Mesenchymal stem cell (in vitro differentiated cells and primary cell): ENCODE measurements at regions not wholly inside any gene's neighbourhood (a gene's known extent, or its start where the extent isn't known, plus 50 kb on each side); places are given as distances from the start of the nearest gene placed in this dataset.

Experiments used
- DNase-seq: peaks from one replicate; pipeline ENCODE4 v3.0.0-alpha.2; 2013
- H2AFZ ChIP-seq: one replicate; pipeline ENCODE4 v1.6.1; 2013; ENCODE audit warnings: low read depth, mild to moderate bottlenecking, control low read depth, inconsistent platforms, low read length, moderate library complexity
- H2AK5ac ChIP-seq: 2 replicates; pipeline ENCODE4 v1.6.1; 2013; ENCODE audit warnings: low read length, moderate library complexity, mild to moderate bottlenecking, inconsistent platforms; ENCODE audit not compliant: severe bottlenecking
- H2BK120ac ChIP-seq: one replicate; pipeline ENCODE4 v1.6.1; 2013; ENCODE audit warnings: low read depth, mild to moderate bottlenecking, inconsistent platforms, low read length, moderate library complexity
- H2BK12ac ChIP-seq, 2 experiments: one replicate each; pipeline ENCODE4 v1.6.1; 2013; ENCODE audit warnings: inconsistent platforms in 2 of 2, low read length in 2 of 2, mild to moderate bottlenecking in 2 of 2, moderate library complexity in 2 of 2, control low read depth in 1 of 2
- H2BK15ac ChIP-seq: one replicate; pipeline ENCODE4 v1.6.1; 2013; ENCODE audit warnings: mild to moderate bottlenecking, low read depth, inconsistent platforms; ENCODE audit not compliant: poor library complexity, severe bottlenecking
- H2BK5ac ChIP-seq: 2 replicates; pipeline ENCODE4 v1.6.1; 2013; ENCODE audit warnings: low read depth, mild to moderate bottlenecking, low read length, control low read depth, inconsistent platforms; ENCODE audit not compliant: poor library complexity, severe bottlenecking
- H3K14ac ChIP-seq, 2 experiments: one replicate each; pipeline ENCODE4 v1.6.1; 2013; ENCODE audit warnings: inconsistent platforms in 2 of 2, low read length in 2 of 2, control low read depth in 1 of 2, mild to moderate bottlenecking in 1 of 2, moderate library complexity in 1 of 2
- H3K18ac ChIP-seq, 2 experiments: one replicate each; pipeline ENCODE4 v1.6.1; 2013; ENCODE audit warnings: inconsistent platforms in 2 of 2, low read length in 2 of 2, control low read depth in 1 of 2, low read depth in 1 of 2, mild to moderate bottlenecking in 1 of 2
- H3K23ac ChIP-seq, 2 experiments: one replicate each; pipeline ENCODE4 v1.6.1; 2013; ENCODE audit warnings: inconsistent platforms in 2 of 2, low read length in 2 of 2, mild to moderate bottlenecking in 2 of 2, moderate library complexity in 2 of 2, control low read depth in 1 of 2
- H3K27ac ChIP-seq: 2 replicates; pipeline ENCODE4 v1.5.1; 2013; ENCODE audit warnings: mild to moderate bottlenecking, moderate library complexity, low read length, control low read depth, inconsistent platforms; ENCODE audit not compliant: poor library complexity, severe bottlenecking
- H3K27me3 ChIP-seq, 2 experiments: 2 replicates each; pipeline versions ENCODE4 v1.6.1 to v1.7.0; 2013; ENCODE audit warnings: low read length in 2 of 2, mild to moderate bottlenecking in 2 of 2, moderate library complexity in 2 of 2, control low read depth in 1 of 2, inconsistent platforms in 1 of 2; ENCODE audit not compliant: control insufficient read depth in 1 of 2, insufficient read depth in 1 of 2
- H3K36me3 ChIP-seq, 2 experiments: 2 replicates each; pipeline versions ENCODE4 v1.6.1 to v1.7.0; 2013; ENCODE audit warnings: low read length in 2 of 2, control low read depth in 1 of 2, inconsistent platforms in 1 of 2, low read depth in 1 of 2, mild to moderate bottlenecking in 1 of 2; ENCODE audit not compliant: insufficient read depth in 2 of 2, control insufficient read depth in 1 of 2
- H3K4ac ChIP-seq, 2 experiments: one replicate each; pipeline ENCODE4 v1.6.1; 2013; ENCODE audit warnings: inconsistent platforms in 2 of 2, low read length in 2 of 2, mild to moderate bottlenecking in 2 of 2, moderate library complexity in 2 of 2, control low read depth in 1 of 2, low read depth in 1 of 2
- H3K4me1 ChIP-seq: 2 replicates; pipeline ENCODE4 v1.6.1; 2013; ENCODE audit warnings: low read depth, low read length, control low read depth; ENCODE audit not compliant: control insufficient read depth, insufficient read depth
- H3K4me2 ChIP-seq: 2 replicates; pipeline ENCODE4 v1.6.1; 2013; ENCODE audit warnings: low read length, mild to moderate bottlenecking, inconsistent platforms; ENCODE audit not compliant: poor library complexity, severe bottlenecking
- H3K4me3 ChIP-seq, 2 experiments: 2 replicates each; pipeline versions ENCODE4 v1.5.1 to v1.7.0; 2013; ENCODE audit warnings: low read length in 2 of 2, mild to moderate bottlenecking in 2 of 2, control low read depth in 1 of 2, low read depth in 1 of 2; ENCODE audit not compliant: insufficient read depth in 1 of 2
- H3K79me1 ChIP-seq: replicated peaks from 2 replicates; pipeline ENCODE4 v1.6.1; 2013; ENCODE audit warnings: mild to moderate bottlenecking, control low read depth, low read length, inconsistent platforms; ENCODE audit not compliant: poor library complexity, severe bottlenecking
- H3K9ac ChIP-seq: 2 replicates; pipeline ENCODE4 v1.7.0; 2013; ENCODE audit warnings: mild to moderate bottlenecking, low read length, moderate library complexity
- H3K9me3 ChIP-seq: 2 replicates; pipeline ENCODE4 v1.7.0; 2013; ENCODE audit warnings: mild to moderate bottlenecking, low read length; ENCODE audit not compliant: control insufficient read depth
- H4K8ac ChIP-seq: one replicate; pipeline ENCODE4 v1.6.1; 2013; ENCODE audit warnings: inconsistent platforms, mild to moderate bottlenecking, low read length, moderate library complexity
- H4K91ac ChIP-seq: one replicate; pipeline ENCODE4 v1.6.1; 2013; ENCODE audit warnings: mild to moderate bottlenecking, low read length, inconsistent platforms
- WGBS: methylation state at CpG from one replicate; pipeline ENCODE4 v1.1.7; 2013; ENCODE audit warnings: mixed read lengths; 5-methylcytosine and 5-hydroxymethylcytosine counted together

- Histone ChIP-seq H3K4ac (no peak overlapping the region), H3K27me3 (no peaks in the 10 kb centered on the region), H3K27ac (no peak overlapping the region), H3K4me3 (no peak overlapping the region), H4K91ac (no peak overlapping the region), H3K36me3 (peaks cover 4 to 17% of the 10 kb centered on the region in 2 experiments), H4K8ac (no peak overlapping the region), H3K14ac (no peak overlapping the region), H3K79me1 (no peaks in the 10 kb centered on the region), H2BK5ac (no peak overlapping the region), H2BK12ac (no peak overlapping the region), H2BK120ac (no peak overlapping the region), H3K4me1 (no peaks in the 10 kb centered on the region), H3K4me2 (no peak overlapping the region), H3K9ac (no peak overlapping the region), H3K23ac (no peak overlapping the region), H2BK15ac (no peak overlapping the region), H2AK5ac (no peak overlapping the region), H3K9me3 (peaks cover 19% of the 10 kb centered on the region), H3K18ac (no peak overlapping the region), H2AFZ (no peak overlapping the region)
- DNase-seq, result no peak
- 83% methylated on average over 2 of the region's 2 CpGs for WGBS
These were observed 84.8 kb upstream of the ANKRD28 start for GRCh38 chr3:15882577-15882976.

GRCh38 chr3:15884132-15884531 lies 86.4 kb upstream of the ANKRD28 start:
- Histone ChIP-seq H3K4me3 (no peak overlapping the region), H2BK12ac (no peak overlapping the region), H4K8ac (no peak overlapping the region), H3K27ac (no peak overlapping the region), H3K79me1 (no peaks in the 10 kb centered on the region), H2BK5ac (no peak overlapping the region), H3K27me3 (no peaks in the 10 kb centered on the region), H4K91ac (no peak overlapping the region), H3K4ac (no peak overlapping the region), H3K9me3 (peaks cover 22% of the 10 kb centered on the region), H3K23ac (no peak overlapping the region), H2BK120ac (no peak overlapping the region), H3K36me3 (peaks cover 0 to 5% of the 10 kb centered on the region in 2 experiments), H2AFZ (no peak overlapping the region), H2AK5ac (no peak overlapping the region), H3K4me2 (no peak overlapping the region), H3K9ac (no peak overlapping the region), H3K18ac (no peak overlapping the region), H3K14ac (no peak overlapping the region), H3K4me1 (no peaks in the 10 kb centered on the region), H2BK15ac (no peak overlapping the region)
- DNase-seq, result no peak
- 100% methylated on average over 1 of the region's 1 CpG for WGBS

GRCh38 chr3:15886521-15886920 lies 88.7 kb upstream of the ANKRD28 start:
- no peak overlapping the region for H4K91ac ChIP-seq
- H2BK15ac ChIP-seq, result no peak overlapping the region
- no peak overlapping the region for H2BK5ac ChIP-seq
- H3K27ac ChIP-seq, result no peak overlapping the region
- H2BK12ac ChIP-seq, result no peak overlapping the region
- no peak overlapping the region for H3K9ac ChIP-seq
- H3K23ac ChIP-seq, result no peak overlapping the region
- H3K18ac ChIP-seq, result no peak overlapping the region
- H3K27me3 ChIP-seq, result no peaks in the 10 kb centered on the region
- no peaks in the 10 kb centered on the region for H3K79me1 ChIP-seq
- H2BK120ac ChIP-seq, result no peak overlapping the region
- H3K4me3 ChIP-seq, result no peak overlapping the region
- H3K36me3 ChIP-seq, result no peaks in the 10 kb centered on the region
- DNase-seq, result no peak
- H2AFZ ChIP-seq, result no peak overlapping the region
- no peak overlapping the region for H3K14ac ChIP-seq
- H2AK5ac ChIP-seq, result no peak overlapping the region
- no peaks in the 10 kb centered on the region for H3K4me1 ChIP-seq
- H4K8ac ChIP-seq, result no peak overlapping the region
- peaks cover 32% of the 10 kb centered on the region for H3K9me3 ChIP-seq
- H3K4me2 ChIP-seq, result no peak overlapping the region
- no peak overlapping the region for H3K4ac ChIP-seq

DNA sequence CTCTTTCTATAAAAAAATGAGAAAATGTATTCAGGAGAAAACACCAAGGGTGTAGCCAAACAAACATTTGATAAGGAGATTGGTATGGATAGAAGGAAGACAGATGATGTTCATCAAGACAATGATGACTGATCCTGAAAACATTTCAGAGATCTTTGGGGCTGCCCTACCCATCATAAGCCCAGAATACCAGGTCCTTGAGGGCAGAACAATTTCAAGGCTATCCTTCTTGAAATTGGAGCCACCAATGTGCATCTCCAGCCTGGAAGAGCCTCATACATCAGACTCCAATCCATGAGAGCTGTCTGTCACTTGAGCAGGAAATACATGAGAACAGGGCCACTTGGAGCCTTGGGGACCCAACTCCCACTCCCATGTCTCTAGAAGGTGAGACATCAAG lies 89.5 kb upstream of the ANKRD28 start:
- no peaks in the 10 kb centered on the region for H3K27me3 ChIP-seq
- H3K4me1 ChIP-seq, result no peaks in the 10 kb centered on the region
- H2BK12ac ChIP-seq, result no peak overlapping the region
- DNase-seq, result no peak
- no peak overlapping the region for H2AK5ac ChIP-seq
- no peaks in the 10 kb centered on the region for H3K79me1 ChIP-seq
- H3K23ac ChIP-seq, result no peak overlapping the region
- H3K36me3 ChIP-seq, result no peaks in the 10 kb centered on the region
- H2BK5ac ChIP-seq, result no peak overlapping the region
- H3K9me3 ChIP-seq, result peaks cover 32% of the 10 kb centered on the region
- H4K91ac ChIP-seq, result no peak overlapping the region
- no peak overlapping the region for H3K27ac ChIP-seq
- H3K18ac ChIP-seq, result no peak overlapping the region
- H2BK120ac ChIP-seq, result no peak overlapping the region
- no peak overlapping the region for H3K4me3 ChIP-seq
- H3K14ac ChIP-seq, result no peak overlapping the region
- H2BK15ac ChIP-seq, result no peak overlapping the region
- H3K4ac ChIP-seq, result no peak overlapping the region
- H3K4me2 ChIP-seq, result no peak overlapping the region
- H3K9ac ChIP-seq, result no peak overlapping the region
- H2AFZ ChIP-seq, result no peak overlapping the region
- no peak overlapping the region for H4K8ac ChIP-seq
